Stimulated activated CD4-positive, alpha-beta T cell treated with anti-CD3 and anti-CD28 coated beads, Interleukin-4, amount 100 ng/mL, for 48 hours (primary cell): ENCODE measurements at regions not wholly inside any gene's neighbourhood (a gene's known extent, or its start where the extent isn't known, plus 50 kb on each side); places are given as distances from the start of the nearest gene placed in this dataset.

ENCODE experiments used
- DNase-seq, 2 donors: peaks; one replicate each; pipeline ENCODE4 v3.0.0-alpha.2; 2020; ENCODE audit warnings: low read depth in 2 of 2

GRCh38 chr12:104858611-104859543 is 99.2 kb downstream of the SLC41A2 start:
- DNase-seq, result no peak

DNA sequence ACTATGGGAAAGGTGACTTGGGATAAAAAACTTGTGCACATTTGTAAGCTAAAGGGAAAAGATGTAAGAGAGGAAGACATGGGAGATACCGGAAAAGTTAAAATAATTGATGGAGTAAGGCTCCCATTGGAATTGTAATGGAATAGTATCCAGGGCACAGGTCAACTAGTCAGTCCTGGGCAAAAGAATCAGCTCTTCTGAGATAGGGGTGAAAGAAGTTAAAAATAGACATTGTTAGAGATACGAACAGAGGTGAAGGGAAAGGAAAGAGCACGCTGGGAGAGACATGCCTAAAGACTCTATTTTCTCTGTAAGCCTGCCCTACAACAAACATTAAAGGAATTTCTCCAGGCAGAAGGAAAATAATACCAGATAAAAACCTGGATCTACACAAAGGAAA is 101.6 kb downstream of the SLC41A2 start:
- DNase-seq, result no peak

DNA sequence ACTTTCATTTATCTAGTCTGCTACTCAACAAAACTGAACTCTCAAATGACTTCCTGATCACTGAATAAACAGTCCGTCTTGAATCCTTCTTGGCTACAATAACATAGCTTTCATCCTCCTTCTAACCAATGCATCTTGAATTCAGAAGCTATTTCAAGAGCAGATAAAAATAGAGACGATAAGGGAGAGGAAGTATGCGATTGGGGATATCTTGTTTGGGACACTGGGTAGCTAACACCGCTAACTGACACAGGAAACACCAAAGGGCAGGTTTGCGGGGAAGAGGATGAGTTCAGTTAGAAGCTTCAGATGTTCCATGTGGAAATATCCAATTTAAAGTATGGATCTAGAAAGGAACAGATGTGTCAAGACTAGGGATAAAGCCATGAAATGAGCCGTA is 102.5 kb downstream of the SLC41A2 start:
- DNase-seq, result no peak

DNA sequence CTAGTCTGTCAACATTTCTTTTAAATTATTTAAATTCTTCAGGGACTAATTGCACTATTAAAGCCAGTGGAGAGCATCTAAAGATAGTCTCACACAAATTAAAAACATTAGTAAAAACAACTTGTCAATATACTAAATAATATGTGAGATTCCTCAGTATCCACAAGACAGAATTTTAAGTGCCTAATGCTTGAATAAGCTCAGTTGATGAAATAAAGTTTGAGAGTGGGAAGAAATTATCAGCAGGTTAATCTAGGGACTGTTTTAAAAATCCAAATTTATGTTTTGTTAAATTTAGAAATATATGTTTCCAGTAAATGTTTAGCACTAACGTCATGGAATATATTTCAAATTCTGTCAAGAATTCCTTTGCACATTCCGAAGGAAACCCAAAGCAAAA is 105.2 kb downstream of the SLC41A2 start:
- no peak for DNase-seq

DNA sequence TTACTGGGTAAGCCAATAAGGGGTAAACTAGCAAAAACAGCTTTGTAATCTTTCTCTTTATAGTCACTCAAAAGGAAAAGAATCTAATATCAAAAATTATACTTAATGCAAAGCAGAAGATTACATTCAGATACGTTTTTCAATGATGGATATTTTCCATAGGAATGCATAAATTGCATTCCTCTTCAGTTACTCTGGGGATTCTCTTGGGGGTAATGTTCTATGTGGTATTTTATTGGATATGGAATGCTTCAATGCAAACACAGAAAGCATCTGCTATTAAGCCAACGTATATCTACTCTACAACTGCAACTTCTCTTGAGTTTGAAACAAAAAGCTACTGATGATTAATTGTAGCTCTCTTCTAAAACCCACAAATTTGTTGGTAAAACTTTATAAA is 106.0 kb downstream of the SLC41A2 start:
- no peak for DNase-seq

- DNase-seq, result no peak
These were observed 107.3 kb downstream of the SLC41A2 start for GRCh38 chr12:104850781-104851180.

DNA sequence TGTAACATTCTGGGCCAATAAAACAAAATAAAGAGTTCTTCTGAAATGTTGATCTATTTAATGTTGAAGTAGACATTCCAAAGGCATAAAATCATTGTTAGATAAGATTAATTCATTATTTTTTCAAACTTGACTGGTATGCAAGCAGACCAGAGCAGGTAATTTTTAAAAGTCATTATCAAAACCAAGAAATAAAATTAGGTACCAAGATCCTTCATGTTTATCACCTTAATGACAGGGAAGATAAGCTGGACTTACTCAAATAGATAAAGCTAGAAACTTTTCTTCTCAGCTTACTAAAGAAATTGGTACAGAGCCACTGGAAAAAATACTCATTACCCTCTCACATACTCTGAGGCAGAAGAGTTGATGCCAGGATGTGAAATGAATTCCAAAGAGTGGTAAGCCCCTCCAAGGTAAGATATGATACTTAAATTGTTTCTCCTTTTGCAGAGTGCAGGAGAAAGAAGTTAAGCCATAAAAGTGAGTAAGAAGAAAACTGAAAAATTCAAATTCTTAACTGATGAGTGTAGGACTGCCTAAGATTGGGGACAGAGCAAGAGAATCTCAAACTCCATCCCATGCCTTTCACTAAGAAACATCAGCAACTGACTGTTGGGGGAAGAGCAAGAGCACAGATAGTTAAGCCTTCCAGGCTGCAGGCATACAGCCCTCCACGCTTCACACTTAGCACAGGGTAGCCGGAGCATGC is 111.9 kb downstream of the SLC41A2 start:
- no peak for DNase-seq

DNA sequence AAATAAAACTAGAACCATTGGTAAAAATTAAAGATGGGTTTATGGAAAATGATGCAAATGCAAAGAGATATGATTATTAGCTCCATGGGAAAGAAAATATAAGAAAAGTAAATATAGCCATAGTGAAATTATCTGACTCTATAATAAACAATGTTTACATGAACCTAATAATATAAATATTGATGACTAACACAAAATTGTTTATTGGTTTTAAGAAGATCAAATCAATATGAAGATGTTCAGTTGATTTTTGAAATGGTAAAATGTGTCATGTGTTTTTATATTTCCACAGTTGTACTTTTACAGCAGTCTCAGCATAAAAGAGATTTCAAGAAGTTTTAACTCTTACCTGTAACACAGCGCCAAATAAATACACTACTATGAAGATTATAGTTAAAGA is 114.0 kb downstream of the SLC41A2 start:
- no peak for DNase-seq

GRCh38 chr12:104840262-104840661 is 117.8 kb downstream of the SLC41A2 start:
- no peak for DNase-seq

DNA sequence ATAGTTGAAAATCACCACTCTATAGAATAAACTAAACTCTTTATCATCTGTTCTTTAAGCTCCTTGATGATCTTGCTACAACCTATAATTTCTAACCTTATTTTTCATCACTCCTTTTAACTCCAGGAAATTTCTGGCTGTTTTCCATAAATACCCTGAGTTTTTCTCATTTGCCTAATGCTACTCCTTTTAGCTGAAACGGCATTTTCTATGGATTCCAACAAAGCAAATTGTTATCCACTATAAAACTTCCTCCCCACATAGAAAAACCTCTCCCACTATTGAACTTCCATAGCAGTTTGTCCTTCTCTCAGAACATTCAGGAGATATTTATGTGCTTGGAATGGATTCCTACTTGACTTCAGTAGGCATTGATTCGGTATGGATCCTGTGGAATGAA is 122.8 kb downstream of the SLC41A2 start:
- DNase-seq, result no peak

DNA sequence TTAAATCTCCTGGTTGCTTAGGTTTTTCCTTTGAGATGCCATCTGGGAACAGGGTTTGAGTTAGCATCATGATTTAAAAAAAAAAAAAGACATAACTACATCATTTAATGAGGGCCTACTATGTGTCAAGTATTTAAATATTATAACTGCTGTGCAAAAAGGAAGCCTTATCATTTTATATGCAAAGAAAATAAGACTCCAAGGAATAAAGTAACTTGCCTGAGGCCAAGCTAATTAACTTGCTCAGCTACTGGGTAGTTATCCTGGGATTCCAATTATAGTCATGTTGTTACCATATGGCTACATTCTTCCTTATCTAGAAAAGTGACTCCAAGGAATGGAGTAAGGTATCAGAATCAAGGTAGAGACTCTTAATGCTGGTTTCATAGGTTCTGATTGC is 123.5 kb downstream of the SLC41A2 start:
- DNase-seq, result no peak

- no peak for DNase-seq
These were observed 124.3 kb downstream of the SLC41A2 start for GRCh38 chr12:104833756-104834155.

GRCh38 chr12:104828015-104828414 is 130.1 kb downstream of the SLC41A2 start:
- DNase-seq, result no peak

GRCh38 chr12:104827587-104827986 is 130.5 kb downstream of the SLC41A2 start:
- peak in 1 of 2 donors; percentile 4 for DNase-seq

DNA sequence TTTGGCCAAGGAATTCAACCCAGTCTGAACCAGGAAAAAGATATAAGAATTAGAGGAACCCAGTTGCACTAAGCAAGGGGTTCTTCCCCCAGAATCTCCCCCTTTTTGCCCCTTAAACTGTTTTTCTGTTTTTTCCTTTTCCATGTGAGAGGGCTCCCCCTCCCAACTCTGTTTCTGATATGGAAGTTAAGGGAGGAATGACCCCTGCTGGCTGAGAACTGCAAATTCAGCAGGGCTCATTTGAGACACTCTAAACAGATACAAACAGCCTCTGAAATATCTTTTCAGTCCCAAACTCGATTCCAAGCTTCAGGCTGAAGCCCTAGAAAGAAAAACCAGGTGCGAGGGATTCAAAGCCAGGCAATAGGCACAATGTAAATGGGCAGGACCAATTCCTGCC is 132.7 kb downstream of the SLC41A2 start:
- no peak for DNase-seq

- DNase-seq, result no peak
These were observed 134.1 kb downstream of the SLC41A2 start for GRCh38 chr12:104823985-104824461.

DNA sequence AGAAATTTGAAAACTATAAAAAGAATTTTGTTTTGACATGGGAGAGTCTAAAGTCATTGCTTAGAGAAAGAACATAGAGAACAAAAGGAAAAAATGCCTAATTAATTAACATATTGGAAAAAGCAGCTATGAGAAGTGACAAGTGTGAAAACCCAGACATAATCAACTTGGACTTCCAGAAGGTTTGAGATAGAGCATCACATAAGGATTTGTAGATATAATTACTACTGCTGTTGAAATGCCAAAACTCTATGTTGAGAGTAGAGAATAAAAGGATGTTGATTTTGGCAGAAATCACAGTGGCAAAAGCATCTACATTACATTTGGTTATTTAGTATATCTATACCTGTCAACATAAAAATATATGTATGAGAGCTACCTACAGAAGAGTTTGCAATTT is 135.1 kb downstream of the SLC41A2 start:
- no peak for DNase-seq

GRCh38 chr12:104816845-104817503 is 141.1 kb downstream of the SLC41A2 start:
- DNase-seq, result no peak

GRCh38 chr12:104815935-104816334 is 142.2 kb downstream of the SLC41A2 start:
- no peak for DNase-seq

DNA sequence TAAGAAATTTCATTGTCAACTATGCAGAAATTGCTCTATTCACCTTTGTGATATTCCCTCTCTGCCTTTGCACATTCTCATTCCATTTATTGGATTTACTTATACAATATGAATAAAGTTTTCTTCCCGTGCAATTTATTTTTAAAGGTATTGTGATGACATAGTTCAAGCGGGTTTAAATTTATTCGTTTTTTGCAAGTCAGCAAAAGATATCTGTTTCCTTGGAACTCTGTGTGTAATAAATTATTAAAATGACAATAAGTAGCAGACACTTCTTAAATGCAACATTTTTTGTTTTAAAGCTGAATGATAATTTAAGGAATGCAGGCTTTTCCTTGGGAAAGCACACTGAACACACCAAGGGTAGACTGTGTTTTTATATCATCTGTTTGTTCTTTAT is 143.1 kb downstream of the SLC41A2 start:
- no peak for DNase-seq
